Breast epithelium (tissue), 3 donors: ENCODE measurements at regions not wholly inside any gene's neighbourhood (a gene's known extent, or its start where the extent isn't known, plus 50 kb on each side); places are given as distances from the start of the nearest gene placed in this dataset.

ENCODE experiments used
- POLR2A ChIP-seq: fragments of 450-650 bp; IDR thresholded peaks from one replicate; pipeline ENCODE4 v1.6.1; 2016; ENCODE audit warnings: antibody characterized with exemption, mild to moderate bottlenecking, moderate library complexity
- TF ChIP-seq, protein P1 (sequence below), 3 donors: fragments of 450-650 bp; IDR thresholded peaks; one replicate each; pipeline ENCODE4 v1.5.1; 2016 to 2017; ENCODE audit warnings: antibody characterized with exemption in 3 of 3, mild to moderate bottlenecking in 3 of 3, moderate library complexity in 3 of 3

DNA sequence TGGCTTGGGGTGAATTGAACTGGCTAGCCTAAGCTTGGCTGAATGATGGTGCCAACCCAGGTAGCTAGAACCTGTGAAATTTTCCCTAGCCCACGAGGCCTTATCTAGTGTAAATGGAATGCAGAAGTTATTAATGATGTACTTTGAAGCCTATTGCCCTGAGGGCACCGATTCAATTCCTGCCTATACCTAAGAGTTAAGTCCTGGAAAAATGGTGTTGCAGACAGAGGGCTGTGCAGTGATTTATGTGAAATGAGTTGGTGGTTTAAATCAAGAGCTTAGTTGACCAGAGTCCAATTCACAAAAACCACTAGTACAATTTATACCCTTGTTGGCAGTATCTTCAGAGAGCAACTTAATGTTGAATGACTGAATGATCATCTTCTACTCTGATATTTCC, 373.8 kb upstream of the JAG1 start:
- TF ChIP-seq POLR2A = no peak
- TF ChIP-seq, protein P1, sequence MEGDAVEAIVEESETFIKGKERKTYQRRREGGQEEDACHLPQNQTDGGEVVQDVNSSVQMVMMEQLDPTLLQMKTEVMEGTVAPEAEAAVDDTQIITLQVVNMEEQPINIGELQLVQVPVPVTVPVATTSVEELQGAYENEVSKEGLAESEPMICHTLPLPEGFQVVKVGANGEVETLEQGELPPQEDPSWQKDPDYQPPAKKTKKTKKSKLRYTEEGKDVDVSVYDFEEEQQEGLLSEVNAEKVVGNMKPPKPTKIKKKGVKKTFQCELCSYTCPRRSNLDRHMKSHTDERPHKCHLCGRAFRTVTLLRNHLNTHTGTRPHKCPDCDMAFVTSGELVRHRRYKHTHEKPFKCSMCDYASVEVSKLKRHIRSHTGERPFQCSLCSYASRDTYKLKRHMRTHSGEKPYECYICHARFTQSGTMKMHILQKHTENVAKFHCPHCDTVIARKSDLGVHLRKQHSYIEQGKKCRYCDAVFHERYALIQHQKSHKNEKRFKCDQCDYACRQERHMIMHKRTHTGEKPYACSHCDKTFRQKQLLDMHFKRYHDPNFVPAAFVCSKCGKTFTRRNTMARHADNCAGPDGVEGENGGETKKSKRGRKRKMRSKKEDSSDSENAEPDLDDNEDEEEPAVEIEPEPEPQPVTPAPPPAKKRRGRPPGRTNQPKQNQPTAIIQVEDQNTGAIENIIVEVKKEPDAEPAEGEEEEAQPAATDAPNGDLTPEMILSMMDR (IDR thresholded peaks at IDR 0.05) = no peak
